ENCODE measurements at regions not wholly inside any gene's neighbourhood (a gene's known extent, or its start where the extent isn't known, plus 50 kb on each side); places are given as distances from the start of the nearest gene placed in this dataset.

DNA sequence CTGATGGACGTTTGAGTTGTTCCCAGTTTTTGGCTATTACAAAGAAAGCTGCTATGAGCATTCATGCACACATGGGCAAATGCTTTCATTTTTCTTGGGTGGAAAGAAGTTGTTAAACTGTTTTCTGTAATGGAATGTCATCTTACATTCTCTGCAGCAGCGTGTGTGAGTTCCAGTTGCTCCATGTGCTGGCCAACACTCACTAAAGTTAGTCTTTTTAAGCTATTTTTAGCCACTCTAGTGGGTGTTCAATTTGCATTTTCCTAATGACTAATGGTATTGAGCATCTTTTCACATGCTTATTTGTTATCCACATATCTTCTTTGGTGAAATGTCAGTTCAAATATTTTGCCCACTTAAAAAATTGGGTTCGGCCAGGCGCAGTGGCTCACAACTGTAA, 82.8 kb upstream of the COL13A1 start:
- TF ChIP-seq, protein P1, sequence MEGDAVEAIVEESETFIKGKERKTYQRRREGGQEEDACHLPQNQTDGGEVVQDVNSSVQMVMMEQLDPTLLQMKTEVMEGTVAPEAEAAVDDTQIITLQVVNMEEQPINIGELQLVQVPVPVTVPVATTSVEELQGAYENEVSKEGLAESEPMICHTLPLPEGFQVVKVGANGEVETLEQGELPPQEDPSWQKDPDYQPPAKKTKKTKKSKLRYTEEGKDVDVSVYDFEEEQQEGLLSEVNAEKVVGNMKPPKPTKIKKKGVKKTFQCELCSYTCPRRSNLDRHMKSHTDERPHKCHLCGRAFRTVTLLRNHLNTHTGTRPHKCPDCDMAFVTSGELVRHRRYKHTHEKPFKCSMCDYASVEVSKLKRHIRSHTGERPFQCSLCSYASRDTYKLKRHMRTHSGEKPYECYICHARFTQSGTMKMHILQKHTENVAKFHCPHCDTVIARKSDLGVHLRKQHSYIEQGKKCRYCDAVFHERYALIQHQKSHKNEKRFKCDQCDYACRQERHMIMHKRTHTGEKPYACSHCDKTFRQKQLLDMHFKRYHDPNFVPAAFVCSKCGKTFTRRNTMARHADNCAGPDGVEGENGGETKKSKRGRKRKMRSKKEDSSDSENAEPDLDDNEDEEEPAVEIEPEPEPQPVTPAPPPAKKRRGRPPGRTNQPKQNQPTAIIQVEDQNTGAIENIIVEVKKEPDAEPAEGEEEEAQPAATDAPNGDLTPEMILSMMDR (IDR thresholded peaks at IDR 0.05): no peak
- TF ChIP-seq POLR2A (IDR thresholded peaks at IDR 0.05): no peak

Measured in lower leg skin (tissue), 3 donors.